BE2C (cell line): ENCODE measurements at regions not wholly inside any gene's neighbourhood (a gene's known extent, or its start where the extent isn't known, plus 50 kb on each side); places are given as distances from the start of the nearest gene placed in this dataset.
A peak's percentile ranks its signal among the peaks of the same experiment; 100 is the strongest.

ENCODE experiments used
- DNase-seq: peaks from one replicate; pipeline ENCODE4 v3.0.0-alpha.2; 2020
- H3K27me3 ChIP-seq: fragments of 250-450 bp; sonication (Bioruptor Pico); 2 replicates; pipeline ENCODE4 v1.5.1; 2020; ENCODE audit warnings: mild to moderate bottlenecking
- H3K36me3 ChIP-seq: fragments of 250-450 bp; sonication (Bioruptor Pico); 2 replicates; pipeline ENCODE4 v1.5.1; 2020; ENCODE audit warnings: mild to moderate bottlenecking
- H3K4me1 ChIP-seq: fragments of 250-450 bp; sonication (Bioruptor Pico); 2 replicates; pipeline ENCODE4 v1.5.1; 2020
- H3K4me3 ChIP-seq: 2 replicates; pipeline ENCODE4 v1.5.1; 2011; ENCODE audit warnings: low read depth, low read length
- H3K9me3 ChIP-seq: fragments of 250-450 bp; sonication (Bioruptor Pico); 2 replicates; pipeline ENCODE4 v1.5.1; 2020
- TF ChIP-seq, protein P1 (sequence below): IDR thresholded peaks from 2 replicates; pipeline ENCODE4 v1.5.1; 2012; ENCODE audit warnings: mild to moderate bottlenecking, low read depth, low read length

DNA sequence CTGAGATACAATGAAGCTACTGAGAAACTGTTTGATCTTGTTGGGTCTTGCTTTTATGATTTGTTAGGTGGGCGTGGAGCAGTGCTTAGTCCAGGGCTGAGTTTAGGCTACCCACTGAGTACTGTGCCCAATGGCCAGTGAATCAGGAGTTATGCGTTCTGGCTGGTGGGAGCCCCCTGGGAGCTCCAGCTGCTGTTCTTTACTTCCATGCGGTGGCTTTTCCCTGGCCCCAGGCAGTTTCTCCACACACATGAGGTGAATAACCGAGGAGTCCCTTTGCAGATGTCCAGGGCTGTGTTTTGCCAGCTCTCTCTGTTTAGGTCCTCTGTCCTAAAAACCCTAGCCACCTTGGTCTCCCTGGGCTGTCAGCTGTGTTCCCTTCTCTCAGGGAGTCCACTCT lies 106.5 kb downstream of the KLF13 start:
- Histone ChIP-seq H3K4me1 (peaks cover 22% of the 10 kb centered on the region), H3K9me3 (no peaks in the 10 kb centered on the region), H3K27me3 (no peaks in the 10 kb centered on the region), H3K4me3 (no peak overlapping the region), H3K36me3 (no peaks in the 10 kb centered on the region)
- peak; percentile 72 for DNase-seq
- TF ChIP-seq, protein P1, sequence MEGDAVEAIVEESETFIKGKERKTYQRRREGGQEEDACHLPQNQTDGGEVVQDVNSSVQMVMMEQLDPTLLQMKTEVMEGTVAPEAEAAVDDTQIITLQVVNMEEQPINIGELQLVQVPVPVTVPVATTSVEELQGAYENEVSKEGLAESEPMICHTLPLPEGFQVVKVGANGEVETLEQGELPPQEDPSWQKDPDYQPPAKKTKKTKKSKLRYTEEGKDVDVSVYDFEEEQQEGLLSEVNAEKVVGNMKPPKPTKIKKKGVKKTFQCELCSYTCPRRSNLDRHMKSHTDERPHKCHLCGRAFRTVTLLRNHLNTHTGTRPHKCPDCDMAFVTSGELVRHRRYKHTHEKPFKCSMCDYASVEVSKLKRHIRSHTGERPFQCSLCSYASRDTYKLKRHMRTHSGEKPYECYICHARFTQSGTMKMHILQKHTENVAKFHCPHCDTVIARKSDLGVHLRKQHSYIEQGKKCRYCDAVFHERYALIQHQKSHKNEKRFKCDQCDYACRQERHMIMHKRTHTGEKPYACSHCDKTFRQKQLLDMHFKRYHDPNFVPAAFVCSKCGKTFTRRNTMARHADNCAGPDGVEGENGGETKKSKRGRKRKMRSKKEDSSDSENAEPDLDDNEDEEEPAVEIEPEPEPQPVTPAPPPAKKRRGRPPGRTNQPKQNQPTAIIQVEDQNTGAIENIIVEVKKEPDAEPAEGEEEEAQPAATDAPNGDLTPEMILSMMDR: no peak

DNA sequence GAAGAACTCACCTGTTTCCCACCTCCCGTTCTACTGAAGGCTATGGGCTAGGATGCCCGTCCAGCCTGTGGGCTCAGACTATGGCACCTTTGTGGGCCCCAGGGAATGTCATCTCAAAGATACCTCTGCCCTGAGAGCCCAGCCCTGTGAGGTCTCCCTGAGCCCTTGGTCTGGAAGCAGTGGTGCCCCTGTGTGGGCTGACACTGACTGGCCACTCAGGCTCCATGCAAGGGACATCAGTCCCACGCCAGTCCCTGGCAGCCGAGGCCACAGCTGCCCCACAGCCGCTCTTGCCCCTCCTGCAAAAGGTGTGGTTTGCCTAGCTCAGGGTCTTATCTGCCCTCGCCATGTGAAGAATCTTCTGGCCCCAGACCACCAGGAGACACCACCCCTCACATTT lies 106.9 kb downstream of the KLF13 start:
- TF ChIP-seq, protein P1: no peak
- Histone ChIP-seq H3K27me3 (no peaks in the 10 kb centered on the region), H3K4me1 (peaks cover 22% of the 10 kb centered on the region), H3K9me3 (no peaks in the 10 kb centered on the region), H3K36me3 (no peaks in the 10 kb centered on the region), H3K4me3 (no peak overlapping the region)
- no peak for DNase-seq

- H3K36me3 ChIP-seq: no peaks in the 10 kb centered on the region
- H3K4me1 ChIP-seq: peaks cover 22% of the 10 kb centered on the region
- H3K27me3 ChIP-seq: no peaks in the 10 kb centered on the region
- TF ChIP-seq, protein P1: no peak
- DNase-seq: no peak
- no peaks in the 10 kb centered on the region for H3K9me3 ChIP-seq
- H3K4me3 ChIP-seq: no peak overlapping the region
Measured at GRCh38 chr15:31434275-31434587, 107.6 kb downstream of the KLF13 start.

GRCh38 chr15:31434588-31435260 lies 108.1 kb downstream of the KLF13 start:
- Histone ChIP-seq H3K27me3 (no peaks in the 10 kb centered on the region), H3K36me3 (no peaks in the 10 kb centered on the region), H3K9me3 (no peaks in the 10 kb centered on the region), H3K4me1 (peaks cover 22% of the 10 kb centered on the region), H3K4me3 (no peak overlapping the region)
- no peak for DNase-seq
- TF ChIP-seq, protein P1: no peak

DNA sequence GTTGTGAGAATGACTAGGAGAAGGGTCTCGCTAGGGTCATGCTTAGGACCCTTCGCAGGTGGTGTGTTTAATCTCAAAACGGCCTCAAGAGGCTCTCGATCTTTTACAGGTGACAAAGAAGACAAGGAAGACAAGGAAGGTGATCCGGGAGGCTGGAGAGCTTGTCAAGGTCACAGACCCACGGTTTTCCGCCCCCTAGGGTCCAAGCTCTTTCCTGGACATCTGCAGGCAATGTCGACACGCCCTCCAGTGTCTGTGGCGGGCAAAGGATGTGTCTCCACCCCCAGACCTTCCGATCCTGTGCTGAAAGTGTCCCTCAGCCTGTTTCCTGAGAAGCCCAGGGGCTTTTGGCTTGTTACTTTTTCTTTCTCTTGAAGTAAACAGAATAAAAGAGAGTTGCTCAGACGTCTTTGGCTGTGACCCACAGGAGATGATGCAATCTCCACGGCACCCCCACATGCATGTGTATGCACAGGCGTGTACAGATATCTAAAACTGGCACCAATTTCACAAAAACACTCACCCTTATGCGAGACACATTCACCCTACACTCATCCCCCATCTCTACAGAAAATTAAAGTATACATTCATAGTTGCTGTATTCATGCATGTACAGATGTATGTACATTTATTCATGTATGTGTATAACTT lies 108.8 kb downstream of the KLF13 start:
- Histone ChIP-seq H3K4me1 (peaks cover 22% of the 10 kb centered on the region), H3K36me3 (no peaks in the 10 kb centered on the region), H3K9me3 (no peaks in the 10 kb centered on the region), H3K27me3 (no peaks in the 10 kb centered on the region), H3K4me3 (no peak overlapping the region)
- peak; percentile 89 for DNase-seq
- TF ChIP-seq, protein P1: peak; percentile 99

- TF ChIP-seq, protein P1: no peak
- Histone ChIP-seq H3K4me1 (peaks cover 22% of the 10 kb centered on the region), H3K27me3 (no peaks in the 10 kb centered on the region), H3K4me3 (no peak overlapping the region), H3K9me3 (no peaks in the 10 kb centered on the region), H3K36me3 (no peaks in the 10 kb centered on the region)
- no peak for DNase-seq
Measured at GRCh38 chr15:31435912-31436628, 109.4 kb downstream of the KLF13 start.
